K562 (cell line): ENCODE measurements at regions not wholly inside any gene's neighbourhood (a gene's known extent, or its start where the extent isn't known, plus 50 kb on each side); places are given as distances from the start of the nearest gene placed in this dataset.

Experiments used
- ATAC-seq: fragments of 200-7000 bp; cut with Tn5 transposase; 3 replicates; pipeline ENCODE4 v1.9.1; 2020; ENCODE audit warnings: moderate library complexity
- BruUV-seq: library from RNA; stranded (reverse); fragments of 400-500 nt; replicated peaks from 2 replicates; lab custom pipeline; 2021; lab: Mats Ljungman, UMichigan
- CTCF ChIA-PET: fragments of 300-600 bp; formaldehyde crosslinking; extraction: SDS; loops from one replicate; lab custom pipeline; 2021; ENCODE audit warnings: low intra/inter-chr PET ratio; lab: Yijun Ruan, JAX
- POLR2A ChIA-PET: fragments of 300-600, 350-650 bp; sonication (Branson Sonifier 250); formaldehyde crosslinking; extraction: SDS; loops from one replicate; lab custom pipeline; 2021; ENCODE audit warnings: antibody characterized with exemption, inconsistent platforms; lab: Yijun Ruan, JAX
- DNase-seq, 4 experiments: peaks; one replicate each; pipeline versions ENCODE4 v3.0.0 to v3.0.0-alpha.2; 2011 to 2018; ENCODE audit warnings: low spot score in 3 of 4, mixed read lengths in 3 of 4; ENCODE audit errors: extremely low read depth in 1 of 4
- FAIRE-seq: peaks from 2 replicates; lab custom pipeline; 2011; peaks lifted over from hg19 to GRCh38; lab: Jason Lieb, UNC
- H2AFZ ChIP-seq: 2 replicates; pipeline ENCODE4 v1.6.0; 2011; ENCODE audit warnings: low read depth, low read length, control low read depth, inconsistent platforms
- H3K27ac ChIP-seq: fragments of 200-600 bp; 3 replicates; pipeline ENCODE4 v1.8.0; 2011; ENCODE audit warnings: low read depth, mild to moderate bottlenecking, control low read depth, inconsistent platforms, low read length, moderate library complexity, mixed read lengths; ENCODE audit errors: extremely low read depth
- H3K27me3 ChIP-seq, 2 experiments: fragments of 300-600 bp in 1 of 2; 2 replicates in 1 of 2; 3 replicates in 1 of 2; pipeline versions ENCODE4 v1.6.0 to v1.8.0; 2011; ENCODE audit warnings: inconsistent platforms in 2 of 2, low read length in 2 of 2, mild to moderate bottlenecking in 1 of 2, mixed read lengths in 1 of 2, moderate library complexity in 1 of 2; ENCODE audit not compliant: control insufficient read depth in 2 of 2, insufficient read depth in 2 of 2
- H3K36me3 ChIP-seq: fragments of 300-600 bp; 3 replicates; pipeline ENCODE4 v1.8.0; 2011; ENCODE audit warnings: mild to moderate bottlenecking, low read length, inconsistent platforms; ENCODE audit not compliant: control insufficient read depth, insufficient read depth
- H3K4me1 ChIP-seq, 2 experiments: fragments of 200-600 bp in 1 of 2; replicated peaks in 1 of 2; 2 replicates in 1 of 2; 3 replicates in 1 of 2; pipeline versions ENCODE4 v1.5.1 to v1.8.0; 2011; ENCODE audit warnings: inconsistent platforms in 2 of 2, low read length in 2 of 2, mild to moderate bottlenecking in 1 of 2, mixed read lengths in 1 of 2, moderate library complexity in 1 of 2; ENCODE audit not compliant: control insufficient read depth in 2 of 2, insufficient read depth in 2 of 2
- H3K4me2 ChIP-seq: 2 replicates; pipeline ENCODE4 v1.6.1; 2011; ENCODE audit warnings: low read length, control low read depth, inconsistent platforms, mixed read lengths; ENCODE audit not compliant: insufficient read depth
- H3K4me3 ChIP-seq: fragments of 200-600 bp; sonication (generic), shearing (Covaris generic); 2 replicates; pipeline ENCODE4 v1.5.1; 2016; ENCODE audit warnings: control low read depth, inconsistent platforms
- H3K79me2 ChIP-seq: fragments of 200-600 bp; 3 replicates; pipeline ENCODE4 v1.8.0; 2011; ENCODE audit warnings: low read length, inconsistent platforms; ENCODE audit not compliant: control insufficient read depth, insufficient read depth
- H3K9ac ChIP-seq, 2 experiments: 2 replicates each; pipeline versions ENCODE4 v1.6.0 to v1.6.1; 2011; ENCODE audit warnings: low read depth in 2 of 2, low read length in 2 of 2, control low read depth in 1 of 2, inconsistent platforms in 1 of 2, mild to moderate bottlenecking in 1 of 2, mixed read lengths in 1 of 2; ENCODE audit not compliant: insufficient read depth in 1 of 2
- H3K9me1 ChIP-seq: one replicate; pipeline ENCODE4 v1.6.0; 2011; ENCODE audit warnings: inconsistent platforms, mild to moderate bottlenecking, low read length, moderate library complexity; ENCODE audit not compliant: control insufficient read depth, insufficient read depth
- H3K9me3 ChIP-seq: replicated peaks from 2 replicates; pipeline ENCODE4 v1.5.1; 2011; ENCODE audit warnings: low read depth, low read length, inconsistent platforms; ENCODE audit not compliant: control insufficient read depth, insufficient read depth
- H4K20me1 ChIP-seq: replicated peaks from 2 replicates; pipeline ENCODE4 v1.6.1; 2011; ENCODE audit warnings: low read length, inconsistent platforms, mixed read lengths; ENCODE audit not compliant: control insufficient read depth, insufficient read depth
- CBX3 ChIP-seq, 2 experiments: IDR thresholded peaks; 1 replicate in 1 of 2; 2 replicates in 1 of 2; pipeline ENCODE4 v1.6.1; 2012; ENCODE audit warnings: inconsistent platforms in 2 of 2, low read length in 2 of 2, borderline replicate concordance in 1 of 2, control low read depth in 1 of 2
- CC2D1A ChIP-seq: fragments of 450-650 bp; IDR thresholded peaks from 2 replicates; pipeline ENCODE4 v1.6.1; 2017; ENCODE audit warnings: mild to moderate bottlenecking
- HES1 ChIP-seq: fragments of 450-650 bp; IDR thresholded peaks from 2 replicates; pipeline ENCODE4 v1.6.1; 2016; ENCODE audit warnings: low read depth, mild to moderate bottlenecking, moderate library complexity
- MLLT1 ChIP-seq, 2 experiments: fragments of 450-650 bp; IDR thresholded peaks; 2 replicates each; pipeline ENCODE4 v1.6.1; 2016
- PRMT5 ChIP-seq: sonication (generic); formaldehyde crosslinking; IDR thresholded peaks from 2 replicates; pipeline ENCODE4 v1.5.0; 2020; ENCODE audit warnings: missing genetic modification reagents
- STAT5B ChIP-seq: fragments of 250-450 bp; sonication (Bioruptor Pico); IDR thresholded peaks from 2 replicates; pipeline ENCODE4 v1.8.0; 2021; ENCODE audit warnings: mild to moderate bottlenecking, inconsistent platforms
- UBTF ChIP-seq, 2 experiments: IDR thresholded peaks; 2 replicates each; pipeline ENCODE4 v1.6.1; 2012; ENCODE audit warnings: improper control_type of control experiment in 2 of 2, low read depth in 2 of 2, low read length in 2 of 2, borderline replicate concordance in 1 of 2
- ZBED1 ChIP-seq: IDR thresholded peaks from 2 replicates; pipeline ENCODE4 v1.6.1; 2014
- WGBS: fragments of 100-300 bp; shearing (Covaris generic); methylation state at CpG from one replicate; pipeline ENCODE4 v1.1.6; 2016; ENCODE audit warnings: low coverage, mixed read lengths; ENCODE audit not compliant: insufficient coverage; ENCODE audit errors: missing lambda C conversion rate; 5-methylcytosine and 5-hydroxymethylcytosine counted together
- in situ Hi-C: fragments of 300-500 bp; cut with MboI; formaldehyde crosslinking; loops from 4 replicates; pipeline ENCODE4 v1.15.0; 2018; ENCODE audit warnings: inconsistent platforms, mixed read lengths
- intact Hi-C: fragments of 100-400 bp; cut with micrococcal nuclease; formaldehyde crosslinking; loops from 2 replicates; pipeline ENCODE4 v1.14.2; 2022

GRCh38 chr3:78077842-78078241 lies 1037.9 kb downstream of the ROBO2 start:
- no peaks in the 10 kb centered on the region for H3K4me1 ChIP-seq
- FAIRE-seq = no peak
- H4K20me1 ChIP-seq = no peaks in the 10 kb centered on the region
- no peak for DNase-seq
- H3K4me3 ChIP-seq = no peak overlapping the region
- H2AFZ ChIP-seq = no peak overlapping the region
- in situ Hi-C loops (no loop called here), intact Hi-C loops (no loop called here)
- no peaks in the 10 kb centered on the region for H3K27me3 ChIP-seq
- TF ChIP-seq PRMT5 (CRISPR knock-in tag) (no peak), STAT5B (CRISPR knock-in tag) (no peak), ZBED1 (no peak), MLLT1 (IDR thresholded peaks at IDR 0.05) (no peak), UBTF (IDR thresholded peaks at IDR 0.05; ENCODE audit: borderline replicate concordance in 1 of 2, low read depth in 2 of 2, low read length in 2 of 2) (no peak), HES1 (no peak), CC2D1A (no peak), CBX3 (IDR thresholded peaks at IDR 0.05; ENCODE audit: borderline replicate concordance in 1 of 2, low read length in 2 of 2) (no peak)
- 0% methylated on average over 2 of the region's 2 CpGs for WGBS
- ChIA-PET CTCF (no interaction called here), POLR2A (no interaction called here)
- H3K27ac ChIP-seq = no peak overlapping the region
- H3K4me2 ChIP-seq = no peak overlapping the region
- no TSS peak for BruUV-seq
- no peak for ATAC-seq
- H3K79me2 ChIP-seq = no peaks in the 10 kb centered on the region
- no peaks in the 10 kb centered on the region for H3K9me3 ChIP-seq
- H3K9me1 ChIP-seq = no peaks in the 10 kb centered on the region
- no peaks in the 10 kb centered on the region for H3K36me3 ChIP-seq
- no peak overlapping the region for H3K9ac ChIP-seq
